H1 (cell line): ENCODE measurements at regions not wholly inside any gene's neighbourhood (a gene's known extent, or its start where the extent isn't known, plus 50 kb on each side); places are given as distances from the start of the nearest gene placed in this dataset.
"Not testable (repeated sequence)": the region's sequence is repeated elsewhere in the genome, so short reads cannot be mapped to it uniquely, and the experiment has no call there.

Experiments
- CTCF ChIA-PET: fragments of 300-600 bp; sonication (Branson Sonifier 250); formaldehyde crosslinking; loops from one replicate; lab custom pipeline; 2021; ENCODE audit not compliant: partially characterized antibody; lab: Charles Lee
- POLR2A ChIA-PET: fragments of 300-600 bp; sonication (Branson Sonifier 250); formaldehyde crosslinking; loops from one replicate; lab custom pipeline; 2021; ENCODE audit warnings: inconsistent platforms; ENCODE audit not compliant: partially characterized antibody; lab: Charles Lee
- DNase-seq, 2 experiments: peaks; one replicate each; pipeline versions ENCODE4 v3.0.0 to v3.0.0-alpha.2; 2010 to 2022; ENCODE audit warnings: low spot score in 2 of 2, low read depth in 1 of 2, mixed read lengths in 1 of 2
- FAIRE-seq: peaks from 2 replicates; lab custom pipeline; 2011; peaks lifted over from hg19 to GRCh38; lab: Jason Lieb, UNC
- H2AFZ ChIP-seq: 2 replicates; pipeline ENCODE4 v1.8.1; 2012; ENCODE audit warnings: low read length, inconsistent platforms
- H2AK5ac ChIP-seq: 2 replicates; pipeline ENCODE4 v1.6.1; 2013; ENCODE audit warnings: low read depth, low read length
- H2BK120ac ChIP-seq: replicated peaks from 2 replicates; pipeline ENCODE3; 2013; ENCODE audit warnings: low read depth, low read length, inconsistent platforms
- H2BK12ac ChIP-seq: 2 replicates; pipeline ENCODE4 v1.6.1; 2013; ENCODE audit warnings: low read depth, low read length
- H2BK15ac ChIP-seq: 2 replicates; pipeline ENCODE4 v1.6.1; 2013; ENCODE audit warnings: low read length
- H2BK20ac ChIP-seq: 2 replicates; pipeline ENCODE4 v1.6.1; 2013; ENCODE audit warnings: low read length
- H2BK5ac ChIP-seq: 2 replicates; pipeline ENCODE4 v1.6.1; 2013; ENCODE audit warnings: low read depth, low read length
- H3K14ac ChIP-seq: 2 replicates; pipeline ENCODE4 v1.6.1; 2013; ENCODE audit warnings: inconsistent platforms; ENCODE audit not compliant: insufficient read length
- H3K18ac ChIP-seq: 2 replicates; pipeline ENCODE4 v1.6.1; 2013; ENCODE audit warnings: low read length; ENCODE audit errors: extremely low read depth
- H3K23ac ChIP-seq: 2 replicates; pipeline ENCODE4 v1.6.1; 2013; ENCODE audit warnings: inconsistent platforms; ENCODE audit not compliant: insufficient read length
- H3K23me2 ChIP-seq: 2 replicates; pipeline ENCODE4 v1.6.1; 2013; ENCODE audit warnings: low read depth, low read length
- H3K27ac ChIP-seq: 2 replicates; pipeline ENCODE4 v1.6.1; 2011; ENCODE audit warnings: low read depth, low read length, inconsistent platforms
- H3K27me3 ChIP-seq, 4 experiments: replicated peaks in 1 of 4; 1 replicate in 1 of 4; 2 replicates in 3 of 4; pipeline versions ENCODE4 v1.6.1 to v1.8.1; 2011 to 2013; ENCODE audit warnings: low read length in 3 of 4, mild to moderate bottlenecking in 3 of 4, inconsistent platforms in 2 of 4, mixed read lengths in 2 of 4, moderate library complexity in 1 of 4; ENCODE audit not compliant: control insufficient read depth in 3 of 4, insufficient read depth in 3 of 4; ENCODE audit errors: extremely low read depth in 1 of 4
- H3K36me3 ChIP-seq, 4 experiments: 2 replicates each; pipeline versions ENCODE4 v1.6.1 to v1.8.1; 2011 to 2013; ENCODE audit warnings: mild to moderate bottlenecking in 4 of 4, low read length in 3 of 4, moderate library complexity in 2 of 4, control low read depth in 1 of 4, inconsistent platforms in 1 of 4; ENCODE audit not compliant: insufficient read depth in 4 of 4, control insufficient read depth in 2 of 4
- H3K4ac ChIP-seq: replicated peaks from 2 replicates; pipeline ENCODE3; 2013; ENCODE audit warnings: low read length, low read depth, mixed read lengths, inconsistent platforms; ENCODE audit not compliant: insufficient read length
- H3K4me1 ChIP-seq, 4 experiments: replicated peaks in 1 of 4; 1 replicate in 1 of 4; 2 replicates in 3 of 4; pipeline versions ENCODE4 v1.6.1 to v1.8.1; 2011 to 2013; ENCODE audit warnings: low read length in 3 of 4, inconsistent platforms in 2 of 4, mixed read lengths in 1 of 4; ENCODE audit not compliant: insufficient read depth in 4 of 4, control insufficient read depth in 3 of 4
- H3K4me2 ChIP-seq, 2 experiments: 2 replicates each; pipeline versions ENCODE4 v1.6.1 to v1.8.1; 2011 to 2013; ENCODE audit warnings: low read depth in 2 of 2, low read length in 2 of 2, control low read depth in 1 of 2, inconsistent platforms in 1 of 2, mild to moderate bottlenecking in 1 of 2; ENCODE audit not compliant: insufficient read depth in 1 of 2
- H3K4me3 ChIP-seq, 4 experiments: fragments of 200-600, 300-600 bp in 1 of 4; sonication (generic), shearing (Covaris generic), sonication (Bioruptor Twin) in 1 of 4; 2 replicates each; pipeline versions ENCODE4 v1.5.1 to v1.8.1; 2011 to 2016; ENCODE audit warnings: low read length in 4 of 4, low read depth in 3 of 4, control low read depth in 2 of 4, inconsistent platforms in 2 of 4, mild to moderate bottlenecking in 2 of 4, mixed read lengths in 1 of 4, moderate library complexity in 1 of 4; ENCODE audit not compliant: insufficient read depth in 2 of 4; ENCODE audit errors: extremely low read depth in 1 of 4
- H3K56ac ChIP-seq: replicated peaks from 2 replicates; pipeline ENCODE3; 2013; ENCODE audit warnings: low read depth, mild to moderate bottlenecking, mixed read lengths, low read length, inconsistent platforms; ENCODE audit not compliant: insufficient read length
- H3K79me1 ChIP-seq: 2 replicates; pipeline ENCODE4 v1.6.1; 2013; ENCODE audit warnings: low read depth, low read length, control low read depth
- H3K79me2 ChIP-seq, 2 experiments: 2 replicates each; pipeline versions ENCODE4 v1.6.1 to v1.8.1; 2012 to 2013; ENCODE audit warnings: low read length in 2 of 2, mild to moderate bottlenecking in 2 of 2, inconsistent platforms in 1 of 2; ENCODE audit not compliant: insufficient read depth in 2 of 2, control insufficient read depth in 1 of 2
- H3K9ac ChIP-seq, 4 experiments: replicated peaks in 1 of 4; 1 replicate in 1 of 4; 2 replicates in 3 of 4; pipeline versions ENCODE4 v1.6.1 to v1.8.1; 2011 to 2013; ENCODE audit warnings: low read depth in 3 of 4, low read length in 3 of 4, control low read depth in 2 of 4, mild to moderate bottlenecking in 2 of 4, moderate library complexity in 2 of 4, inconsistent platforms in 1 of 4; ENCODE audit errors: extremely low read depth in 1 of 4
- H3K9me3 ChIP-seq, 2 experiments: 2 replicates each; pipeline versions ENCODE4 v1.6.1 to v1.8.1; 2012 to 2013; ENCODE audit warnings: mild to moderate bottlenecking in 2 of 2, moderate library complexity in 2 of 2, control low read depth in 1 of 2, inconsistent platforms in 1 of 2, low read depth in 1 of 2, low read length in 1 of 2, mixed read lengths in 1 of 2; ENCODE audit not compliant: insufficient read depth in 2 of 2
- H4K20me1 ChIP-seq, 2 experiments: replicated peaks in 1 of 2; 2 replicates each; pipeline versions ENCODE3 to v1.8.1; 2011 to 2013; ENCODE audit warnings: inconsistent platforms in 2 of 2, low read length in 2 of 2, mild to moderate bottlenecking in 1 of 2; ENCODE audit not compliant: insufficient read depth in 2 of 2, control insufficient read depth in 1 of 2
- H4K5ac ChIP-seq: 2 replicates; pipeline ENCODE4 v1.6.1; 2013; ENCODE audit warnings: low read length, low read depth, mixed read lengths, inconsistent platforms; ENCODE audit not compliant: insufficient read length
- H4K8ac ChIP-seq: 2 replicates; pipeline ENCODE4 v1.8.0; 2013; ENCODE audit warnings: mild to moderate bottlenecking, moderate library complexity, low read length, inconsistent platforms; ENCODE audit not compliant: insufficient read depth; ENCODE audit errors: extremely low read depth
- H4K91ac ChIP-seq: replicated peaks from 2 replicates; pipeline ENCODE3; 2013; ENCODE audit warnings: low read length, mixed read lengths, inconsistent platforms; ENCODE audit not compliant: insufficient read length
- WGBS, 2 experiments: shearing (Covaris generic) in 1 of 2; methylation state at CpG; one replicate each; pipeline versions ENCODE4 v1.1.6 to v1.1.7; 2013 to 2015; ENCODE audit warnings: low lambda C conversion rate in 2 of 2, mixed read lengths in 2 of 2, inconsistent platforms in 1 of 2, low coverage in 1 of 2, missing lambda C conversion rate in 1 of 2; ENCODE audit not compliant: insufficient replicate concordance in 2 of 2, insufficient coverage in 1 of 2, insufficient read length in 1 of 2; ENCODE audit errors: extremely low coverage in 1 of 2, missing lambda C conversion rate in 1 of 2; 5-methylcytosine and 5-hydroxymethylcytosine counted together

- H4K8ac ChIP-seq, H3K27me3 ChIP-seq, H2BK120ac ChIP-seq, H2BK20ac ChIP-seq, H2AFZ ChIP-seq, H3K23me2 ChIP-seq, H3K23ac ChIP-seq, POLR2A ChIA-PET, CTCF ChIA-PET, H3K4me2 ChIP-seq, H3K4ac ChIP-seq, H3K18ac ChIP-seq, H3K4me3 ChIP-seq, H3K79me2 ChIP-seq, H3K27ac ChIP-seq, H3K36me3 ChIP-seq, H4K91ac ChIP-seq, H3K56ac ChIP-seq, H2AK5ac ChIP-seq, H3K9ac ChIP-seq, H3K9me3 ChIP-seq, H4K5ac ChIP-seq, H4K20me1 ChIP-seq, H3K79me1 ChIP-seq, H2BK5ac ChIP-seq, H3K14ac ChIP-seq, H2BK15ac ChIP-seq, DNase-seq, H2BK12ac ChIP-seq, FAIRE-seq: not testable (repeated sequence)
- peaks cover 0 to 11% (median 10%) of the 10 kb centered on the region in 4 experiments for H3K4me1 ChIP-seq
- WGBS, 2 experiments = 90% methylated on average over 2 of the region's 4 CpGs; no CpG with 5 or more reads in 1 of the 2 experiments
Measured at GRCh38 chr4:4092159-4092558, 134.6 kb downstream of the OTOP1 start.

DNA sequence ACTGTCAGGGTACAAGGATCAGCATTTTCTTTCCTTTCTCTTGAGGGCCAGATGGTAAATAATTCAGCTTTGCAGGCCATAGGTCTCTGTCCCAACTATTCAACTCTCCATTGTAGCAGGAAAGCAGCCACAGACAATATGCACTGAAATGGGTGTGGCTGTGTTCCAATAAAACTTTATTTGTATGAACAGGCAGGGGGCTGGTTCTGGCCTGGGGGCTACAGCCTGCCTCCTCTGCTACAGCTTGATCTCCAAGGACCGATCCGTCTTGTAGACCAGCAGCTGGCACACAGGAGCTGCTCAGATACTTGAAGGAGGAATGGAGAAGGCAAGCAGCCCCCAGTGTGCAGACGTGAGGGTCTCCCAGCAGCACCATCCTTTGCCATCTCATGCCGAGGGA is 127.1 kb downstream of the OTOP1 start:
- H2BK12ac ChIP-seq, H3K79me2 ChIP-seq, H3K27me3 ChIP-seq, H4K5ac ChIP-seq, H4K20me1 ChIP-seq, H3K18ac ChIP-seq, H3K27ac ChIP-seq, H3K23me2 ChIP-seq, H3K9ac ChIP-seq, H4K91ac ChIP-seq, H2AK5ac ChIP-seq, FAIRE-seq, H3K56ac ChIP-seq, H2BK120ac ChIP-seq, H4K8ac ChIP-seq, DNase-seq, H3K4me2 ChIP-seq, H3K79me1 ChIP-seq, H2BK20ac ChIP-seq, H2AFZ ChIP-seq, H2BK15ac ChIP-seq, H3K14ac ChIP-seq, H3K23ac ChIP-seq, H3K4me1 ChIP-seq, CTCF ChIA-PET, H2BK5ac ChIP-seq, H3K4ac ChIP-seq, H3K36me3 ChIP-seq, H3K9me3 ChIP-seq, POLR2A ChIA-PET, H3K4me3 ChIP-seq: not testable (repeated sequence)
- WGBS, 2 experiments = 100% methylated on average over 3 of the region's 4 CpGs; no CpG with 5 or more reads in 1 of the 2 experiments
